GM19328 (cell line): ENCODE measurements at regions not wholly inside any gene's neighbourhood (a gene's known extent, or its start where the extent isn't known, plus 50 kb on each side); places are given as distances from the start of the nearest gene placed in this dataset.

Source experiments
- ATAC-seq: cut with Tn5 transposase; IDR thresholded peaks from one replicate; pipeline ENCODE4 v1.9.1; 2021; ENCODE audit warnings: mild to moderate bottlenecking, moderate library complexity; ENCODE audit not compliant: unreplicated experiment

- no peak for ATAC-seq
Observed at GRCh38 chr1:58312971-58313563, 233.5 kb downstream of the OMA1 start.

- no peak for ATAC-seq
Observed at GRCh38 chr1:58312461-58312860, 234.1 kb downstream of the OMA1 start.

- no peak for ATAC-seq
Observed at GRCh38 chr1:58310881-58311280, 235.6 kb downstream of the OMA1 start.

- ATAC-seq, result no peak
Observed at GRCh38 chr1:58310469-58310868, 236.1 kb downstream of the OMA1 start.

GRCh38 chr1:58308206-58308605 is 238.3 kb downstream of the OMA1 start:
- no peak for ATAC-seq

- no peak for ATAC-seq
Observed at GRCh38 chr1:58307431-58307830, 239.1 kb downstream of the OMA1 start.

- ATAC-seq, result no peak
Observed at GRCh38 chr1:58305622-58306021, 240.9 kb downstream of the OMA1 start.

- ATAC-seq, result no peak
Observed at GRCh38 chr1:58304346-58304975, 242.1 kb downstream of the OMA1 start.

GRCh38 chr1:58303841-58304240 is 242.7 kb downstream of the OMA1 start:
- no peak for ATAC-seq

- ATAC-seq, result no peak
Observed at GRCh38 chr1:58293388-58293787, 253.1 kb downstream of the OMA1 start.

- no peak for ATAC-seq
Observed at GRCh38 chr1:58290685-58291372, 255.7 kb downstream of the OMA1 start.

GRCh38 chr1:58288624-58289142 is 257.8 kb downstream of the OMA1 start:
- no peak for ATAC-seq

GRCh38 chr1:58287894-58288623 is 258.5 kb downstream of the OMA1 start:
- ATAC-seq, result no peak

GRCh38 chr1:58284225-58284510 is 262.4 kb downstream of the OMA1 start:
- no peak for ATAC-seq

- no peak for ATAC-seq
Observed at GRCh38 chr1:58283388-58284224, 262.9 kb downstream of the OMA1 start.

GRCh38 chr1:58282623-58283387 is 263.7 kb downstream of the OMA1 start:
- no peak for ATAC-seq

GRCh38 chr1:58266242-58266641 is 280.3 kb downstream of the OMA1 start:
- ATAC-seq, result no peak

GRCh38 chr1:58264462-58264861 is 282.1 kb downstream of the OMA1 start:
- no peak for ATAC-seq

GRCh38 chr1:58262702-58263101 is 283.8 kb downstream of the OMA1 start:
- ATAC-seq, result no peak

- ATAC-seq, result no peak
Observed at GRCh38 chr1:58258082-58258481, 288.4 kb downstream of the OMA1 start.
